CD4-positive, alpha-beta T cell treated with Interleukin-10 for 1 hour (primary cell): ENCODE measurements at regions not wholly inside any gene's neighbourhood (a gene's known extent, or its start where the extent isn't known, plus 50 kb on each side); places are given as distances from the start of the nearest gene placed in this dataset.
"Not testable (repeated sequence)": the region's sequence is repeated elsewhere in the genome, so short reads cannot be mapped to it uniquely, and the experiment has no call there.

Experiments
- DNase-seq: peaks from one replicate; pipeline ENCODE4 v3.0.0-alpha.2; 2020

- DNase-seq = no peak
Observed at GRCh38 chr6:133130863-133131262, 110.3 kb upstream of the EYA4 start.

GRCh38 chr6:133131621-133132465, 109.3 kb upstream of the EYA4 start:
- DNase-seq = no peak

- no peak for DNase-seq
Observed at GRCh38 chr6:133132466-133132971, 108.6 kb upstream of the EYA4 start.

- no peak for DNase-seq
Observed at GRCh38 chr6:133136177-133136880, 104.8 kb upstream of the EYA4 start.

GRCh38 chr6:133147470-133148184, 93.5 kb upstream of the EYA4 start:
- not testable (repeated sequence) for DNase-seq

- DNase-seq = no peak
Observed at GRCh38 chr6:133156689-133157088, 84.5 kb upstream of the EYA4 start.

GRCh38 chr6:133157995-133158394, 83.2 kb upstream of the EYA4 start:
- no peak for DNase-seq

- DNase-seq = no peak
Observed at GRCh38 chr6:133159255-133159795, 81.8 kb upstream of the EYA4 start.

- DNase-seq = no peak
Observed at GRCh38 chr6:133160536-133160935, 80.6 kb upstream of the EYA4 start.

GRCh38 chr6:133165235-133165634, 75.9 kb upstream of the EYA4 start:
- DNase-seq = no peak

- no peak for DNase-seq
Observed at GRCh38 chr6:133166766-133167165, 74.4 kb upstream of the EYA4 start.

GRCh38 chr6:133169901-133170300, 71.3 kb upstream of the EYA4 start:
- DNase-seq = no peak

GRCh38 chr6:133170602-133171001, 70.6 kb upstream of the EYA4 start:
- DNase-seq = no peak

- no peak for DNase-seq
Observed at GRCh38 chr6:133171989-133172604, 69.1 kb upstream of the EYA4 start.

- DNase-seq = no peak
Observed at GRCh38 chr6:133173276-133173675, 67.9 kb upstream of the EYA4 start.

- DNase-seq = no peak
Observed at GRCh38 chr6:133179481-133179880, 61.7 kb upstream of the EYA4 start.

GRCh38 chr6:133183691-133184090, 57.5 kb upstream of the EYA4 start:
- no peak for DNase-seq

GRCh38 chr6:133184798-133185372, 56.3 kb upstream of the EYA4 start:
- no peak for DNase-seq

GRCh38 chr6:133185731-133186130, 55.4 kb upstream of the EYA4 start:
- no peak for DNase-seq

GRCh38 chr6:133187114-133187513, 54.0 kb upstream of the EYA4 start:
- DNase-seq = no peak

GRCh38 chr6:133187657-133188453, 53.3 kb upstream of the EYA4 start:
- no peak for DNase-seq
